HG03139 (cell line): ENCODE measurements at regions not wholly inside any gene's neighbourhood (a gene's known extent, or its start where the extent isn't known, plus 50 kb on each side); places are given as distances from the start of the nearest gene placed in this dataset.
"Not testable (repeated sequence)": the region's sequence is repeated elsewhere in the genome, so short reads cannot be mapped to it uniquely, and the experiment has no call there.

Experiments
- ATAC-seq: cut with Tn5 transposase; IDR thresholded peaks from one replicate; pipeline ENCODE4 v1.9.1; 2021; ENCODE audit not compliant: unreplicated experiment

- ATAC-seq, result no peak
Measured at GRCh38 chr4:148692242-148692641, 250.0 kb upstream of the NR3C2 start.

GRCh38 chr4:148686449-148686848 is 244.2 kb upstream of the NR3C2 start:
- ATAC-seq, result no peak

GRCh38 chr4:148684638-148685037 is 242.4 kb upstream of the NR3C2 start:
- ATAC-seq, result no peak

GRCh38 chr4:148680884-148681283 is 238.7 kb upstream of the NR3C2 start:
- ATAC-seq, result no peak

- ATAC-seq, result no peak
Measured at GRCh38 chr4:148676344-148676743, 234.1 kb upstream of the NR3C2 start.

- no peak for ATAC-seq
Measured at GRCh38 chr4:148674876-148675275, 232.7 kb upstream of the NR3C2 start.

- ATAC-seq, result no peak
Measured at GRCh38 chr4:148664636-148665035, 222.4 kb upstream of the NR3C2 start.

- ATAC-seq, result no peak
Measured at GRCh38 chr4:148654131-148654530, 211.9 kb upstream of the NR3C2 start.

- no peak for ATAC-seq
Measured at GRCh38 chr4:148653681-148654080, 211.5 kb upstream of the NR3C2 start.

- ATAC-seq, result no peak
Measured at GRCh38 chr4:148651991-148652390, 209.8 kb upstream of the NR3C2 start.

GRCh38 chr4:148649652-148650331 is 207.6 kb upstream of the NR3C2 start:
- ATAC-seq, result no peak

GRCh38 chr4:148643851-148644250 is 201.6 kb upstream of the NR3C2 start:
- ATAC-seq, result no peak

GRCh38 chr4:148642907-148643306 is 200.7 kb upstream of the NR3C2 start:
- ATAC-seq, result no peak

- ATAC-seq, result not testable (repeated sequence)
Measured at GRCh38 chr4:148638079-148638478, 195.9 kb upstream of the NR3C2 start.

GRCh38 chr4:148637453-148637852 is 195.2 kb upstream of the NR3C2 start:
- not testable (repeated sequence) for ATAC-seq

- ATAC-seq, result no peak
Measured at GRCh38 chr4:148634476-148634875, 192.3 kb upstream of the NR3C2 start.

GRCh38 chr4:148633720-148634119 is 191.5 kb upstream of the NR3C2 start:
- no peak for ATAC-seq

- no peak for ATAC-seq
Measured at GRCh38 chr4:148632476-148632875, 190.3 kb upstream of the NR3C2 start.

GRCh38 chr4:148630051-148630450 is 187.8 kb upstream of the NR3C2 start:
- no peak for ATAC-seq

GRCh38 chr4:148618856-148619255 is 176.6 kb upstream of the NR3C2 start:
- ATAC-seq, result no peak

GRCh38 chr4:148608968-148609367 is 166.8 kb upstream of the NR3C2 start:
- no peak for ATAC-seq

GRCh38 chr4:148598418-148599207 is 156.4 kb upstream of the NR3C2 start:
- not testable (repeated sequence) for ATAC-seq
